Midbrain (tissue), 1 donor: ENCODE measurements at regions not wholly inside any gene's neighbourhood (a gene's known extent, or its start where the extent isn't known, plus 50 kb on each side); places are given as distances from the start of the nearest gene placed in this dataset.
"Not testable (repeated sequence)": the region's sequence is repeated elsewhere in the genome, so short reads cannot be mapped to it uniquely, and the experiment has no call there.

Source experiments
- DNase-seq: peaks from one replicate; lab custom pipeline; 2025; lab: John Stamatoyannopoulos, UW

DNA sequence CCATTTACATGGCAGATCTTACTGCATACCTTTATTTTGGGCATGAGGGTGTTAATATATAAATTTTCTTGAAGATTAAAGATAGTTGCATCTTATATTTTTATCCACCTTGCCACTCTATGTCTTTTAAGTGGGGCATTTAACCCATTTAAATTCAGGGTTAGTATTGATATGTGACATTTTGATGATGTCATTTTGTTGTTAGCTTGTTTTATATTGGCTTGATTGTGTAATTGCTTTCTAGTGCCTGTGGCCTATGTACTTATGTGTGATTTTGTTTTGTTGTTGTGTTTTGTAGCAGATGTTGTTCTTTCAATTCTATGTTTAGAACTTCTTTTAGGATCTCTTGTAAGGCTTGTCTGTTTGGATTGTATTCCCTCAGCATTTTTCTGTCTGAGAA, 939.9 kb upstream of the CDH9 start:
- DNase-seq = no peak

DNA sequence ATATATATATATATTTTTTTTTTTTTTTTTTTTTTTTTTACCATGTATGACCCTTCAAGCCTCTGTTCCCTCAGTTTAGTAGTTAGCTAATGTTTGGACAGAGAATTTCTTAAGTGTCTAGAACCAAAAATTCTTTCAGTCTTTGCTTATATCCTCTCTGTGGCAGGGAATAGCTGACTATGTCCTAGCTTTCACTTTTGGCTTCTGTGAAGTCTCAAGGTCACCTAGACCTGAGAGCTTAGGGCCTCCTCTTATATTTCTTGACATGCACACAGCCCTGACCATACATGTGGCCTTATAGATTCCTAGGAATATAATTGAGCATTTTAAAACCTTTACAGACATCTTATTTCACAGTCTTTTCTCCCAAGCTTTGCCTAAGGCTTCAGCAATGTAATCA, 930.8 kb upstream of the CDH9 start:
- DNase-seq = no peak

DNA sequence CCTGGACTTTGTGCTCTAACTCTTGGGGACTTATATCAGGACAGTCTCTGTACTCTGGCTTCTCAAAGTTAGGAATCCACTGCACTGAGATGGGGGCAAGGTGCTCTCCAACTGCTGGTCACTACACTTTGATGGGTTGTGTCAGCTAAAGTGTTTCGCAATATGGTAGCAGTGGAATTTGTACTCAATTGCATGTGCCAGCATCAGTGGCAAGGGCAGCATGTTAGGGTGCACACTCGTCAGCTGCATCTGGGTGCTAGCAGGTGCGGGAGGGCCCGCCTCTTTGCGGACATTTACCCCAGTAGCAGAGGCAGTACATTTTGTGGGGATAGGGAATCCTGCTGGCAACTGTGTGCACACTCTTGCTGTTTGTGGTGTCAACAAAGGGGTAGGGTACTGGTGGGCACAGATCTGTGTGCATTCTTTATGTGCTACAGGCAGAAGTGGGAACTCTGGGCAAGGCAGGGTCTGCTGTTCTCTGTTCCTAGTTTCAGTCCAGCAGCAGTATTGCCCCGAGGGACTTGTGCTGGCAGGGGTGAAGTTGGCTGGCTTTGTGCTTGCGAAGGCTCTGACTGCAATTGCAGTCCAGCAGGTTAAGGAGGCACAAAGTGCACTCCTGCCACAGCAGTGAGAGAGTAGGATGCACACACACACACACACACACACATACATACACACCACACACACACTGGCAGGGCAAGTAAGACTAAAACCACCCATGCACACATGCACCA, 924.8 kb upstream of the CDH9 start:
- DNase-seq = no peak

DNA sequence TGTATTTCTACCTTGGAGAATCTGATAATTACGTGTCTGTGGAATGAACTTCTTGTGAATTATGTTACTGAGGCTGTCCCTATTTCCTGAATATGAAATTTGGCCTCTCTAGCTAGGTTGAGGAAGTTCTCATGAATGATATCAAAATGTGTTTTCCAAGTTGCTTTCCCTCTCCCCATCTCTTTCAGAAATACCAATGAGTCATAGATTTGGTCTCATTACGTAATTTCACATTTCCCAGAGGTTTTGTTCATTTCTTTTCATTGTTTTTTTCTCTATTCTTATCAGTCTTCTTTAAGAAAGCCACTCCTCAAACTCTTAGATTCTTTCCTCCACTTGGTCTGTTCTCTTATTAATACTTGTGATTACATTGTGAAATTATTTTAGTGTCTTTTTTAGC, 923.8 kb upstream of the CDH9 start:
- DNase-seq = no peak

DNA sequence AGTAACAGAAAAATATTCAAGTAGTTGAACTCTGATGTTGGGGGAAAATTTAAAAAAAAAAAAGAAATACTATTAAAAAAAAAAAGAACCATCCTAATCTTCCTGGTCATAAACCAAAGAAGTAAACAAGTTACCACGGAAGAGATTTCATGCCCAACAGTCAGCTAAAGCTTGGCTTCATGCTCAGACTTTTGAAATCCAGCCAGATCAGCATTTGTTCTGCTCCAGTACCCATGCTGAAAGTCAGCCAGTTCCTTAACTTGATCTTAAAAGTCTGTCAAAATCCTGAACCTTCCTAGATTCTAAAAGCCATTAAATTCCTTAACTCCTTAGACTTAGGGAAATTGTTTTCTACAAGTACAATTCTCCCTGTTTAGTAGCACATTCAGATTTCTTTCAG, 908.7 kb upstream of the CDH9 start:
- DNase-seq = no peak

DNA sequence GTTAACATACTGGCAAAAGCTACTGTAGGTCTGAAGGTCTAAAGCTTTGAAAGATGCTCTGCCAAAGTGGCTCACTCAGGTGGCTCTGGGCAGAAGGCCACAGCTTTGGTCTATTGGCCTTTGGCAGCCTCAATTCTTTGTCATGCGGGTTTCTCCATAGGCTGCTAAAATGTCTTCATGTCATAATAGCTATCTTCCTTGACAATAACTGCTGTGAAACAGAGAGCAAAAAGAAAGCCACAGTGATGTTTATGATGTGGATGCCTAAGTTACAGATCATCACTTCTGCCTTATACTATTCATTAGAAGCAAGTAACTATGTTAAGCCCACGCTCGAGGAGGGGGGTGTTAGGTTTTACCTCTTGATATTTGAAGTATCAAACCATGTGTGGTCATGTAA, 906.1 kb upstream of the CDH9 start:
- DNase-seq = no peak

DNA sequence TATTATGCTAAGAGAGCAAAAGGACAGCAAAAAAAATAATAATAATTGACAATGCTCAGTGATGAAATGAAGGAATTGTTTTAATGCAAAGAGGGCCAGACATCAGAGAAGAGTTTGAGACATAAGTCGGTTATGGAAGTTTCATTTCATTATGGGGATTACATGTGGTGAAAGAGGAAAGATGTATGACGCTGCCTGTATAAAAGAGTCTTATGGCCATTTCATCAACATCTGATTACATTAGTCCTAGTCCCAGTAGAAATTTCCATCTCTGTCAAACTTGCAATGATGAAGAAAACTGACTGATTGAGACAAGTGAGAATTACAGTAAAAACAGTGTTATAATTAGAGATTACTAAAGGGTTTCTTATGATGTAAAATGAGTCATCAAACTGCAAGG, 900.6 kb upstream of the CDH9 start:
- no peak for DNase-seq

DNA sequence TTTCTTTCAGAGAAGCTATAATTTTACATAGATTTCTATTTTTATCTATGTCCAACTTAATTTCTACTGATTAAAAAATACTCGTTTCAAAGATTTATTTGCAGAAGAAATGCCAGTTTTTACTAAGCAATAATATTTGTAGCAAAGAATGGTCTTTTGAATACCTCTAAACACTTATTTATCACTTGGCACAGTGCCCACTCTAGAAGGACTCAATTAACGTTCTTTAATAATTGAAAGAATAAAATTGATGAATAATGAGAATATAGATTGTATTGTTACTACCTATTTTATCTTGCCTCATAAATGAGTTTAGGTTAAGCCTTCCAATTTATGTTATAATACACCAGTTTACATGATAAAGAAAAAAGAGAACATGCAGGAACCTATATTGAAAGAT, 889.7 kb upstream of the CDH9 start:
- no peak for DNase-seq

DNA sequence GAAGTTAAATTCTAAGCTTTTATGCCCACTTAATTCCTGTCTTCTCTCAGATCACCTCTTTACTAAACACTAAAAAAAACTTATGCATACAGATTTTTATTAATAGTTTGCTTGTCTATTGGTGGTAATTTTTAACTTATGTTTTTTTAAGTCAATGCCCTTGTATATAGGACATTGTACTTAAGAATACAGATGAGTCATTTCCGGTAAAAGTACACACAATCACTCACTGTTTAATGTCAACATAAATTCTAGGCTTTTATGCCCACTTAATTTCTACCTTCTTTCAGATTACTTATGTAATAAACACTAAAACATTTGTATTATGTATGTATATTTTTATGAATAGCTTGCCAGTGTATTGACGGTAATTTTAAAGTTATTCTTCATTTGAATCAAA, 872.8 kb upstream of the CDH9 start:
- no peak for DNase-seq

DNA sequence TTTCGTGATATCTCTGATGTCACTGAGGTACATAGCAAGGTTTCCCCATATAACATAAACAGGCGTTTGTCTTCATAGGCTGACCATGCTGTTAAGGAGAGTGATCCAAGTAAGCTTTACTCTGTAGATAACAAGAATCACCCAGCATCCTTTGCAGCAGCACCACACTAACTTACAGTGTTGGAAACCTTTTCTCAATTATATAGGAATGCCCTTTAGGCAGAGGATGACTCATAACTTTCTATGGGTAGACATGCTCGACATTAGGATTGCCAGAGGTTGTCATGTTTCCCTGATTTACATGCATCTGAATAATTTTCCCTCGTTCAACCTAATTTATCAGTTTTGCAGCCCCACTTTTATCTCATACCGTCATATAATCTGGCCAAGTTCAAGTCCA, 870.0 kb upstream of the CDH9 start:
- DNase-seq = no peak

DNA sequence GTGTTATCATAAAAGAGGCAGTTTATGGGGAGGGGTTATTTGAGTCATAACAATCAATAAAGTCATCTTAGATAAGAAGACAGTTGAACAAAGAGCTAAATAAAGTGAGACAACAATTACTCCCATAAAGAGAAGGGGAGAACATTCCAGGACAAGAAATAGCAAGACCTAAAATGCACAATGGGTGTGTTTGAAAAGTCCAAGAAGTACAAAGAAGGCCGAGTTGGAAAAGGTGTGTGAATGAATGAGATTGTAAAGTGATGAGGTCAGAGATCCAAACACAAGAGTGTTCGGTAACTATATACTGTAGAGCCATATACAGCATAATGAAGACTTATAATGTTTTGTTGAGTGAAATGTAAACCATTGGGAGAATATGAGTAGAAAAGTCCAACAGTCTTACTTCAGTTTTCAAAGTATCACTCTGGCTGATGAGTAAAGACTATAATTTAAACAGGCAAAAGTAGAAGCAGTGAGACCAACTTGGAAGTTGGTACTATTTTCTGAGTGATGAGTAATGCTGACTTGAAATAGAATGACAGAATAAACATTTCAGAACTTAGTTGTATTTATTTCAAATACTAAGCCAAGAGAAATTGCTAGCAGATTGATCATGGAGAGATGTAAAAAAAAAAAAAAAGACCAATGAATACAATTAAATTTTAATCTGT, 868.7 kb upstream of the CDH9 start:
- DNase-seq = no peak

DNA sequence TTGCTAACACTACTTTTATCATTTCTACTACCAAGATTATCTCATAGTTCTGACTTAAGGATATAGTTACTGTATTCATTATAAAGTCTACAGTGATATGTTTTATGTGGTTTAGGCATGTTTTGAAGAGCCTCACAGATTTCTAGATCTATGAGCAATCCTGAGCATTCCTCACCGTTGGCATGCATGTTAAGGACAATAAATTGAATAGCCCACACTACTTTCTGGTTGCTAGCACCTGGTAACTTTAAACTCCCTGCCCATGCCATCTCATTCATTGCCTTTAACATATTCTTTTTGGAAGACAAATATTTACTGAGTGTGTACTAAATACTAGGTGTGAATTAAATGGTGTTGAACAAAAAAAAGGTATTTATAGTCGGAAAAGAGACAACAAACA, 868.1 kb upstream of the CDH9 start:
- no peak for DNase-seq

DNA sequence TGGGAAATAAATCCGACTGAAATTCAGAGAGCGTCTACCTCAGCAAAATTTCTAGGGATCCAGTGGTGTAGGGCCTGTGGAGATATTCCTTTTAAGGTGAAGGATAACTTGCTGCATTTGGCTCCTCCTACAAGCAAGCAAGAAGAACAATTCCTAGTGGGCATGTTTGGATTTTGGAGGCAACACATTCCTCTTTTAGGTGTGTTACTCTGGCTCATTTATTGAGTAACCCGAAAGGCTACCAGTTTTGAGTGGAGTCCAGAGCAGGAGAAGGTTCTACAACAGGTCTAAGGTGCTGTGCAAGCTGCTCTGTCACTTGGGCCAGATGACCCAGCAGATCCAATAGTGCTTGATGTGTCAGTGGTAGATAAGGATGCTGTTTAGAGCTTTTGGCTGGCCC, 862.4 kb upstream of the CDH9 start:
- DNase-seq = no peak

DNA sequence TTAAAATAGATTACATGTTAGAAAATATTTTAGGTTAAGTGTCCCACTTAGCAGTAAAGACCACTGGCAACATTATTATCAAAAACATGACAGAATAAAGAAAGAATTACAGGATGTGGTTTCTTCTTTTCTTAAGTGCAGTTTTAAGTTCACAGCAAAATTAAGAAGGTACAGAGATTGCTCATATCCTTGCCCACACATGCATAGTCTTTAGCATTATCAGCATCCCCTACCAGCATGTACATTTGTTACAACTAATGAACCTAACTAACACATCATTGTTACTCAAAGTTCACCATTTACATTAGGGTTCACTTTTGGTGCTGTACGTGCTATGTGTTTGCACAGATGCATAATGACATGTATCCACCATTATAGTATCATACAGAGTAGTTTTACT, 837.7 kb upstream of the CDH9 start:
- DNase-seq = no peak

DNA sequence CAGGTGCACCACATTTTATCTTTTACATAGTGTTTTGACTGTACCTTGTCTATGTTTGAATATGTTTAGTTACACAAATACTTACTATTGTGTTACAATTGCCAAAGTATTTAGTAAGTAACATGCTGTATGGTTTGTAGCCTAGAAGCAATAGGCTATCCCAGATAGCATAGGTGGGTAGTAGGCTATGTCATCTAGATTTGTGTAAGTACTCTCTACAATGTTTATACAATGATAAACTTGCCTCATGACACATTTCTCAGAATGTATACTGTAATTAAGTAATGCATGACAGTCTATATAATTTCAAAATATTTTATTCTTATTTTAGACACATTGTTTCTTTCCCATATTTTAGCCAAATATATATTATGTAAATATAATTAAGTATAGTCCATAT, 836.8 kb upstream of the CDH9 start:
- DNase-seq = no peak

DNA sequence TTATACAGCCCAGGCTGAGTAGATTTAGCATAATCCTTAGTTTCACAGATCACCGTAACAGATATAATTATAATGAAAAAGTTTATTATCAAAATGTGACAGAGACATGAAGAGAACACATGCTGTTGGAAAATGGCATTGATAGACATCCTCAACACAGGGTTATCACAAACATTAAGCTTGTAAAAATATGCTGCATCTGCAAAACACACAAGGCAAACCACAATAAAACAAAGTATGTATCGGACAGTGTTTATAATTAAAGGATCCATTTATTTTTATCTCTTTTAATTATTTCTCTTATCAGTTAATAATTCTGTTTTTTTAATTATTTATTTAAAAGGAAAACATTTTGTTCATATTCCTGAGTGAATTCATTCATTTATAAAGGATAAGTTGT, 829.9 kb upstream of the CDH9 start:
- DNase-seq = no peak

DNA sequence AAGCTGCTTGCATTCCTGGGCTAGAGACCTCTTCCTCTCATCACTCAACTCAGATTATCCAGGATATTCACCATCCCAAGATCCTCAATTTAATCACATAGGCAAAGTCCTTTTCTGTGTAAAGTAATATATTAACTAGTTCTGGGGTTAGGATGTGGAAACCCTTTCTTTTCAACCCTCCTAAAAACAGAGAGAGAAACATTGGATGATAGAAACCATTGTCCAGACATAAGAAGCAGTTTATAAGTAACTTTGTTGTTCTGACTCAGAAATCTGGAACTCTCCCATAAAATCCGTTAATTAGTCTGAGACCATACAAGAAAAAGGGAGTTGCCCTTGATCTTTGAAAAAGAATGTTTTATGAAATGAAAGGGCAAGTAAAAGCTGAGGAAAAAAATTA, 817.1 kb upstream of the CDH9 start:
- DNase-seq = no peak

DNA sequence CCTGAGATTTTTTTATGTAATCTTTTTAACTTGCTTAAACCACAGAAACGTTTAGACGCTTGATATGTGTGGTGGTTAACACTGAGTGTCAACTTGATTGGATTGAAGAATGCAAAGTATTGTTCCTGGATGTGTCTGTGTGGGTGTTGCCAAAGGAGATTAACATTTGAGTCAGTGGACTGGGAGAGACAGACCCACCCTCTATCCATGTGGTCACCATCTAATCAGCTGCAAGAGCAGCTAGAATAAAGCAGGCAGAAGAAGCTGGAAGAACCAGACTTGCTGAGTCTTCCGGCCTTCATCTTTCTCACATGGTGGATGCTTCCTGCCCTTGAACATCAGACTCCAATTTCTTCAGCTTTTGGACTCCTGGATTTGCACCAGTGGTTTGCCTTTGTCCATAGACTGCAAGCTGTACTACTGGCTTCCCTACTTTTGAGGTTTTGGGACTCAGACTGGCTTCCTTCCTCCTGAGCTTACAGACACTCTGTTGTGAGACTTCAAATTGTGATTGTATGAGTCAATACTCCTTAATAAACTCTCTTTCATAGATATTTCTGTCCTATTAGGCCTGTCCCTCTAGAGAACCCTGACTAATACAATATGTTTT, 816.0 kb upstream of the CDH9 start:
- no peak for DNase-seq

DNA sequence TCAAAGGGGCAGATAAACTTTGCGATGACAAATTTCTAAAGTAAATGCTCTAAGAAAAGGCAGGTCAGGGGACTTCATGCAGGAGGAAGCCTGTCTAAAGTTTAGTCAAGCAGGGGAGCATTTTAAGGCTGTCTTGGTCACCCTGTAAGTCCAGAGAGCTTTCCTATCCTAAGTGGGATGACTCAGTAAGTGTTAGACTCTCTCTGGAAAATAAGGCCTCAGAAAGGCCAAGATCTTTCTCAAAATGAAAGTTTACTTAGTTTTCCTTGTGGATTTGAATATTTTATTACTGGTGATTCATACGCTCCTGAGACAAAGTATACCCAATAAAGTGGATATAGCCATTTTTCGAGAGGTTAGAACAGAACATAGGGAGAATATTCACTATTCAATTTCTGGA, 806.9 kb upstream of the CDH9 start:
- DNase-seq = no peak

DNA sequence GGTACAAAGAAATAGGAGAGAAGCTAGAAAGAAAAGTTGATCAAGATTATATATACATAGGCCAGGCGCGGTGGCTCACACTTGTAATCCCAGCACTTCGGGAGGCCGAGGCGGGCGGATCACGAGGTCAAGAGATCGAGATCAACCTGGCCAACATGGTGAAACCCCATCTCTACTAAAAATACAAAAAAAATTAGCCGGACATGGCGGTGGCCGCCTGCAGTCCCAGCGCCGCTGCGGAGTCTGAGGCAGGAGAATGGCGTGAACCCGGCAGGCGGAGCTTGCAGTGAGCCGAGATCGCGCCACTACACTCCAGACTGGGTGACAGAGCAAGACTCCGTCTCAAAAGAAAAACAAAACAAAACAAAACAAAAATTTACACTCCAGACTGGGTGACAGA, 798.3 kb upstream of the CDH9 start:
- not testable (repeated sequence) for DNase-seq

DNA sequence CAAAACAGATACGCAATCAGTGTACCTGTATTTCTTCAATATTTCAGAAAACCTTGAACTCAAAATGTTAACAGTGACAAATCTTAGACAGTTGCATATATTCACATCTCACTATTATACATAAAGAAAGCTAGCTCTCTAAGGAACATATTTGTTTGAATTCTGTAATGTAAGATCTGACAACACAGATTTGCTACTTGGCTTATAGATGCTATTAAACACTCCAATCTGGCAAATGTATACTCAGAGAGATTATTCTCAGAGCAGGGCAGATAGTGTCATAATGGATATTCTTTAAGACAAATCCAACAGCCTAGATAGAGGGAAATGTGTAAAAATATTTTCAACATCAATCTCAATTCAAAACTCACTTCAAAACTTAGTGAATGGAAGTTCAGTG, 794.5 kb upstream of the CDH9 start:
- no peak for DNase-seq

DNA sequence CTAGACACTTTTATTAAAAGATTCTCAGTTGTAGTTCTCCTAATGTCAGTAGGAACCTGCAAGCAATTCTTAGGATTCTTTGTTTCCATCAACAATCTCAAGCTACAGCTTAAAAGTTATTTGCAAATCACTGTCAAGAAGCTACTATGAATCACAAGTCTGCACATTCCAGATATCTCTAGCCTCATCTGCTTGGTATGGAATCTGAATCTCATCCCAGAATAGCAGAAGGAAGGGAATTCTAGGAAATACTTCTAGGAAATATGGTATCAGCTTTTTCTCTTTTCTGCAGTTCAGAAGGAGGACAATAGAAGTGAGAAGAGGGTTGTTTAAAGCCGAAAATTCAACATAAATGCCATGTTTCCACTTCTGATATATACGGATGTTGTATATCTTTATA, 792.2 kb upstream of the CDH9 start:
- no peak for DNase-seq

DNA sequence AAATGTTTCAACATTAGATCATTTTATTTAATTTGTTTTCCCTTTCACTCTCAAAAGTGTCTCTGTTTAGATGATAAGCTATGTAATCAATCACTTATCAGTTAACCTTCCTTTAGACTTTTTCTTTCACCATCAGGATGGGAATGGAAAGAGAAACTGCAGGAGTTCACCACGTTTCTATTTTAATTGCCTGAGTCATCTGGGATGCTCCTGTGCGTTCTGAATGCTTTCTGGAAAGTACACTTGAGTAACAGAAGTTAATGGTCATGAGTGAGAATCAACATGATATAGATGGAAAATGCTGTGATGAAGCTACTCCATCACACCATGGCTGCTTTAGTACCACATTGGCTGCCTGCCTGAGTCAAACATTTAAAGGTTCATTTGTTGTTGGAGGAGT, 783.3 kb upstream of the CDH9 start:
- no peak for DNase-seq

DNA sequence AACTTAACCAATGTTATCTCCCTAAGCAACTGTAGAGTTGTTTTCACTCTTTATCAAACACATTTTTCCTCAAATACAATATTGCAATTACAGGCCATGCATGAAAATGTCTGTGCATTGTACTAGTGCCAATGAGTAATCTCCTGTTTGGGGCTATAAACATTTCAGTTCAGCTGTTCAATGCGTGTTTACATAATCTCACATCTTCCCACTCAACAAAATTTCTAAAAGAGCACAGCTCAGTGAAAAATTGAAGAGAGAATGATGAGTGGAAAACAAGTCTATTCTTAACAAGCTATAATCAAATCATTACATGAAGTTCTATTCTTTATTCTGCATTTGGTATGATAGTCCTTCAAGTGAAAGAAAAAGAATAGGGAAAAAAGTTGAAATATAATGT, 780.5 kb upstream of the CDH9 start:
- no peak for DNase-seq
